IPS DF 19.7 (cell line): ENCODE measurements at regions not wholly inside any gene's neighbourhood (a gene's known extent, or its start where the extent isn't known, plus 50 kb on each side); places are given as distances from the start of the nearest gene placed in this dataset.

Experiments
- DNase-seq: peaks from one replicate; pipeline ENCODE4 v3.0.0-alpha.2; 2013; ENCODE audit warnings: low read depth, low spot score

GRCh38 chr4:181659202-181659601 lies 584.0 kb upstream of the TENM3 start:
- no peak for DNase-seq

- no peak for DNase-seq
Observed at GRCh38 chr4:181659876-181660275, 583.3 kb upstream of the TENM3 start.

- no peak for DNase-seq
Observed at GRCh38 chr4:181661090-181661489, 582.1 kb upstream of the TENM3 start.

- DNase-seq: no peak
Observed at GRCh38 chr4:181661923-181662322, 581.3 kb upstream of the TENM3 start.

- no peak for DNase-seq
Observed at GRCh38 chr4:181662383-181662782, 580.8 kb upstream of the TENM3 start.

GRCh38 chr4:181670506-181670905 lies 572.7 kb upstream of the TENM3 start:
- DNase-seq: no peak

GRCh38 chr4:181671672-181672071 lies 571.5 kb upstream of the TENM3 start:
- no peak for DNase-seq

- DNase-seq: no peak
Observed at GRCh38 chr4:181672751-181673150, 570.5 kb upstream of the TENM3 start.

GRCh38 chr4:181674315-181674875 lies 568.8 kb upstream of the TENM3 start:
- DNase-seq: no peak

- no peak for DNase-seq
Observed at GRCh38 chr4:181676546-181676945, 566.7 kb upstream of the TENM3 start.

- no peak for DNase-seq
Observed at GRCh38 chr4:181677201-181677600, 566.0 kb upstream of the TENM3 start.

GRCh38 chr4:181677621-181678020 lies 565.6 kb upstream of the TENM3 start:
- DNase-seq: no peak

- no peak for DNase-seq
Observed at GRCh38 chr4:181679754-181680153, 563.4 kb upstream of the TENM3 start.

- no peak for DNase-seq
Observed at GRCh38 chr4:181682367-181683047, 560.7 kb upstream of the TENM3 start.

- no peak for DNase-seq
Observed at GRCh38 chr4:181684310-181684709, 558.9 kb upstream of the TENM3 start.

- DNase-seq: no peak
Observed at GRCh38 chr4:181685461-181685860, 557.7 kb upstream of the TENM3 start.

GRCh38 chr4:181685911-181686310 lies 557.3 kb upstream of the TENM3 start:
- DNase-seq: no peak

- DNase-seq: no peak
Observed at GRCh38 chr4:181687116-181687515, 556.1 kb upstream of the TENM3 start.

GRCh38 chr4:181688432-181688831 lies 554.8 kb upstream of the TENM3 start:
- DNase-seq: no peak

GRCh38 chr4:181688872-181689271 lies 554.3 kb upstream of the TENM3 start:
- no peak for DNase-seq

- DNase-seq: no peak
Observed at GRCh38 chr4:181690498-181690897, 552.7 kb upstream of the TENM3 start.

GRCh38 chr4:181692965-181693364 lies 550.2 kb upstream of the TENM3 start:
- no peak for DNase-seq

GRCh38 chr4:181693517-181693916 lies 549.7 kb upstream of the TENM3 start:
- no peak for DNase-seq

- no peak for DNase-seq
Observed at GRCh38 chr4:181698221-181698620, 545.0 kb upstream of the TENM3 start.
